ENCODE measurements at regions not wholly inside any gene's neighbourhood (a gene's known extent, or its start where the extent isn't known, plus 50 kb on each side); places are given as distances from the start of the nearest gene placed in this dataset.

DNA sequence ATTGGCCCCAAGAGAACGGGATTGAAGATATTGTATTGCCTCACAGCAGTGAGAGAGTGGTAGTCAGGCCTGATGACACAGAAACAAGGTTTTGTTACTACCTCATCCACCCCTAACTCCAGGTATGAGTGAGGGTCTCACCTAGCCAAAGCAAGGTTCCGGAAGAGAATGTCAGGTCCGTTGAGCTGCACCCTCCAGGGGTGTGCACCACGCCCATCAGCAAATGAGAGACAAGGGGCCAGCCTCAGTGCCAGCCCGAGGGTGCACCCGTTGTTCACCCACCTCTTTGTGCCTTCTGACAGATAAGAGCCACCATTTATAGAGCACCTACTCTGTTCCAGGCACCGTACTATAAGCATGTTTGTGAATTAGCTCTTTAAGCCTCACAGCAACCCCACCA is 121.9 kb upstream of the IPO9 start:
- no peak for DNase-seq

GRCh38 chr1:201707656-201708055 is 121.3 kb upstream of the IPO9 start:
- no peak for DNase-seq

- peak in 18 of 51 donors; percentile 12 to 63 (median 38) for DNase-seq
Measured at GRCh38 chr1:201708085-201708512, 120.9 kb upstream of the IPO9 start.

DNA sequence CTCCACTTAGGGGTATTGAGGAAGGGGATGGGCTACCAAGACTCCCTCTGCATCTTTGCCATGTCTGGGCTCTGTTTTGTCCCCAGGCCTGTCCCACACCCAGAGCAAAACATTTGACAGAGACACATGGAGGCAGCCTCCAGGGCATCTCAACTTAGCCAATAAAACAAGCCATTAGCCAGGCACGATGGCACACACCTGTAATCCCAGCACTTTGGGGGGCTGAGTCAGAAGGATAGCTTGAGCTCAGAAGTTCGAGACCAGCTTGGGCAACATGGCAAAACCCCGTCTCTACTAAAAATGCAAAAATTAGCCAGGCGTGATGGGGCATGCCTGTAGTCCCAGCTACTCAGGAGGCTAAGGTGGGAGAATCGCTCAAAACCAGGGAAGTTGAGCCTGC is 120.3 kb upstream of the IPO9 start:
- no peak for DNase-seq

DNA sequence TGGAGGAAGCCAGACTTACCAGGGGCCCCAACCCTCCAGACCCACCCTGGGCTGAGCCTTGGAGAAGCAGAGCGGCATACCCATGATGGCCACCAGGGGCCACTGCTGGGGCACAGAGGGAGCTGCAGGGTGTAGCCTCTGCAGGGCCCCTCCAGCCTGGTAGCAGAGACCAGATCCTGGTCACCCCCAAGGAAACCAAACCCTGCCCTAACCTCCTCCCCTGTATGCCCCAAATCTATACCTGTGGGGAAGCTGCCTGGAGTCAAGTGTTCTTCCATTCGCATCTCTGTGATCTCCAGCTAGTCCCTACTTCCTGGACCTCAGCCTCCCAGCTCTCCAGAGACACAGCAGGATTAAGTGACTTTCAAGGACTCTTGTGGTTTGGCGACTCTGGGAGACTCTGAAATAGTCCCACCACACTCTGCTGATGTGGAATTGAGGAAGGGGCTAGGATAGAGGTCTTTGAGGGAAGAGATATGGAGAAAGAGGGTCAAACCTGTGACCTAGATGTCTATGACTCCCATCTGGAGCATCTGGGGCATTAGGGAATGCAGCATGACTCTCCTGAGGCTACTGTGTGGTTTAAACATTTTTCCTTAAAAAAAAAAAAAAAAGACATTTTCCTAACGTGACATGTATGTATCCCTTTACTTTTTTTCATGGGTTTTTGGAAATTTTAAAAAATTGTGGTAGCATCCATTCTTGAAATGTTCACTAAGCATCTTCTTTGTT is 119.2 kb upstream of the IPO9 start:
- DNase-seq: peak in 44 of 51 donors; percentile 34 to 84 (median 66)

DNA sequence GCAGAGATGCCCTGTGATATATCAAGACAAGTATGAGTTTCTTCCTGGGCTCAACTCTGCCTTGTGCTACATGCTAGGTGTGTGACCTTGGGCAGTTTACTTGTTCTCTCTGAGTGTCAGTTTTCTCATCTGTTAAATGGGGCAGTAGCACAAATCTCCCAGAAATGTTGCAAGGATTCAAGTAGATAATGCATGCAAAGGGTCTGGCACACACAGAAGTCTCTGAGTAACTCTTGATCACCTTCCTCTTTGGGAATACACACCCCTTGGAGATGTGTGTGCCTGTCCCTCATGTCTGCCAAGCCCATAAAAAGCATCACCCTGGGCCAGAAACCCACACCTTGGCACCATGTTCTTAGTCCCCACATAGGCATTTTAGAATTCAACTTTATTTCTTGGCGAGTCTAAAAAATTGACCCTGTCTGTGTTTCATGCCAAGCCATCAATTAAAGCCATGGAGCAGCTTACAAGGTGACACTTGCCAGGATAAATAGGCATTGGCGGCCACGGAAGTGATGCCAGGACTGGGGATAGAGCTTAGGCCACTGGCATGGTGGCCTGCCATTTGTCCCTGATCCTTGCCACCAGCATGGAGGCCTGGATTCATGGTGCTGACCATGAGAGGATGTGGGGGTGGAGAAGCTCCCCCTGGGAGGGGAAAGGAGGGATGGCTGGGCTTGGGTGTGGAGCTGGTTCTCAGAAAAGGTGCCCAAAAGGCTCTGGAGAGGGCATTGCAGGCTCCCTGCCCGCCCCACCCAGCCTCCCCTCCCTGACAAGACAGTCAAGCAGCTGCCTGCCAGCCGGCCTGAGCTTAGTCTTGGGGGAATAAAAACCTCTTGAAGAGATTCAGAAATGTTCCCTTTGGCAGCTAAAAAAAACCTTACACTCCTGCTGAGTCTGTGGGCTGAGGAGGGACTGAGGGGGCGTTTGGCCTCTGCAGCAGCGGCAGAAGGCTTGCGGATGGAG is 118.0 kb upstream of the IPO9 start:
- peak in 2 of 51 donors; percentile 43 to 55 for DNase-seq

GRCh38 chr1:201711811-201712210 is 117.1 kb upstream of the IPO9 start:
- DNase-seq: no peak

DNA sequence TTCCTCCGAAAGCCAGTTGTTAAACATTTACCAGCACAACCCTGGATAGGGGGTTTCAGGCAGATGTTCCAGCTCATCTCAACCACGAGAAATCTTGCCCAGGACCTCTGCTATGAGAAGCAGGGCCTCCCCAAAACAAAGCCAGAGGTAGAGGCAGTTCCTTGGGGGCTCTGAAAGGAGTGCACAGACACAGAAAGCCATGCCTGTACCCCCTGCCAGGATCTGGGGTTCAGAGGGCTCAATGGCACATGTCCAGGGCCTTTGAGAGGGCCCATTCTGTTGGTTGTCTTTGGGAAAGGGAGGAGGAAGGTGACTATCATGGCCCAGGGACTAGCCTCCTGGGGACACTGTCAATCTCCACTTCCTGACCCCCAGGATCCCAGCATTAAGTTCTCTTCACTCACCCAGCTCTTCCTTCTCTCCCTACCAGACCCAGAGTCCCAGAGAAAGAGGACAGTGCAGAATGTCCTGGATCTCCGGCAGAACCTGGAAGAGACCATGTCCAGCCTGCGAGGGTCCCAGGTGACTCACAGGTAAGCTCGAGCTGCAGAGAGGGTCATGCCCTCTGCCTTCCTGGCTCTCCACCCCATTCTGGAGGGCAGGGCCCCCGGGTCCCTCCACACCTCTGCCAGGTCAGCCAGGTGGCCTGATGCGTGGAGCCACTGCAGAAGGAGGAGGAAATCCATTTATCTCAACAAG is 116.4 kb upstream of the IPO9 start:
- DNase-seq: no peak

GRCh38 chr1:201713086-201713810 is 115.7 kb upstream of the IPO9 start:
- peak in 41 of 51 donors; percentile 29 to 92 (median 72) for DNase-seq

- peak in 19 of 51 donors; percentile 19 to 85 (median 49) for DNase-seq
Measured at GRCh38 chr1:201714542-201715329, 114.2 kb upstream of the IPO9 start.

- peak in 4 of 51 donors; percentile 33 to 67 (median 58) for DNase-seq
Measured at GRCh38 chr1:201715351-201715750, 113.6 kb upstream of the IPO9 start.

- peak in 11 of 51 donors; percentile 17 to 67 (median 46) for DNase-seq
Measured at GRCh38 chr1:201715801-201716741, 112.9 kb upstream of the IPO9 start.

DNA sequence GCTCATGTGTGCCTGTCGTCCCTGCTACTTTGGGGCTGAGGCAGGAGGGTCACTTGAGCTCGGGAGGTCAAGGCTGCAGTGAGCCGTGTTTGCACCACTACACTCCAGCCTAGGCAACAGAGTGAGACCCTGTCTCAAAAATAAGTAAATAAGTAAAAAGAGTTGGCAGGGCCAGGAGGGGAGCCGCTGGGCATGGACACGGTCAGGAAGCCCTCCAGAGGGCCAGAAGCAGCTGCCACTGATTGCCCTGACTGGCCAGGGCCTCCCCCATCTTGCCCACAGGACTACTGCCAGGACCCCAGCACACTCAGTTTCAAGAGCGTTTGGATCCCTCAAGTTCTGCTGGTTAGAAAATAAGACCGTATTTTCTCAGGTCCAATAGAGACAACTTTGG is 112.2 kb upstream of the IPO9 start:
- no peak for DNase-seq

- DNase-seq: no peak
Measured at GRCh38 chr1:201717286-201717685, 111.7 kb upstream of the IPO9 start.

- peak in 13 of 51 donors; percentile 29 to 61 (median 49) for DNase-seq
Measured at GRCh38 chr1:201718346-201719202, 110.4 kb upstream of the IPO9 start.

DNA sequence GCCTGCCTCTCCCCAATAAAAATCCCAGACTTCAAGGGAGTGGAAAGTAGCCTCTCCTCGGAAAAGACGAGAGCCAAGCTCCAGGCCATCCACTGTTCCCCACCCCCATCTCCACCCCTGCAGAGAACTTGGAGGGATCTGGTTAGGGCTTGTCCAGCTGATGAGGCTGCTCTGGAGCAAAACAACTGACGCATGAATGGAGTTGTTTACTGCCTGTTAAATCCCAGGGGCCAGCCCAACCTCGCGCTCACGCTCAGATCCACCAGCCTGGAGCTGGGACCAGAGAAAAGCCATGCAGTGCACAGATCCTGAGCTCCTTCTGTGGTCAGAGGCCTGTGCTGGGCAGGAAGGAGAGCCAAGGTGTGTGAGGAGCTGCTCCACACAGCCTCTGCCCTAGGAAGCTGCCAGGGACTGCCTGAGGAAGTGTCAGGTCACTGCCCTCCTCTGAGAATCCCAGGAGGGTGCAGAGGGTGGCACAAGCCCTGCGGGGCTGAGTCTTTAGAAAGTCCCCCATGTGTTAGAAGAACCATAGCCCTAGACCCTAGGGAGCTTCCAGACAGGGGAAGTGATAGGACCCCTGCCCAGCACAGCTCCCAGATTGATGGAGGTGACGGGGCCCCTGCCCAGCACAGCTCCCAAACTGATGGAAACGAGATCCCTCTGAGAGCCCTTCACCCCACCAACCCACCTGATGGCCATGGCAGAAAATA is 109.0 kb upstream of the IPO9 start:
- DNase-seq: peak in 39 of 51 donors; percentile 18 to 88 (median 64)

DNA sequence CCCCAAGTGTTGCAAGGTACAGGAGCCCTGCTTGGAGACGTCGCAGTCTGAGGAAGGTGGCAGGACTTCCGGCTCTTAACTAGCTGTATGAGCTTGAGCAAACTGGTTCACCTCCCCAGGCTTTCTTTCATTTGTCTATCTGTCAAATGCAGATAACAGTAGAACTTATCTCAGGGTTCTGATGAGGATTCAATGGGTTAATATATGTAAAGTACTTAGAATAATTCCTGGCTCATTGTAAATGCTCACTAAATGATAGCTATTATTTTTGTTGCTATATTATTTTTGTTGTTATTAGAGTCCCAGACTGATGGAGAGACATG is 108.5 kb upstream of the IPO9 start:
- DNase-seq: no peak

Measured in hypothalamus (tissue), 51 donors.